ENCODE measurements at regions not wholly inside any gene's neighbourhood (a gene's known extent, or its start where the extent isn't known, plus 50 kb on each side); places are given as distances from the start of the nearest gene placed in this dataset.

DNA sequence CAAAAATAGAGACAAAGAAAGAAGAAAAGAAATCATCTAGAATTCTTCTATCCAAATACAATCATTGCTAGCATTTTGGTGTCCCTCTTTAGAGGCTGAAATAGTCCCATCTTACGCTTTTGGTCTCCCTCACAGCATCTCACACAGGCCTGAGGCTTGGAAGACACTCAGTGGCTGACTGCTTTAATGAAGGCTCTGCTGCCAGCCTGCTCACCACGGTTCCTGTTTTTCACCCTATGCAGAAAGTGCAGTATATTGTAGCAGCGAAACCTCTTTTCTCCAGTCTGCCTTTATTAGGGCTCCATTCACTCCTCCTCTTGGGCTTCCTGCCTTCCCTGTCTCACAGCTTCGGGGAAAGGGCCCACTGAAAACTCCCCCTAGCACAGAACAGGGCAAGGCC is 102.2 kb downstream of the JCAD start:
- no TSS peak for BruUV-seq (replicated peaks)
- Histone ChIP-seq H3K27me3 (replicated peaks; ENCODE audit: control insufficient read depth, insufficient read depth, low read length) (no peaks in the 10 kb centered on the region), H3K4me1 (peaks cover 7% of the 10 kb centered on the region), H3K36me3 (ENCODE audit: control insufficient read depth, insufficient read depth, low read length) (no peaks in the 10 kb centered on the region), H3K9me3 (0 out of 2 replicates have a peak, but pooled peaks cover 4% of the 10 kb centered on the region), H3K4me3 (ENCODE audit: low read depth, low read length) (no peak overlapping the region)
- no peak overlapping the region for H3K27ac Mint-ChIP-seq (ENCODE audit: unreplicated experiment)
- H3K9me3 Mint-ChIP-seq (ENCODE audit: unreplicated experiment) = peaks cover 10% of the 10 kb centered on the region
- H3K36me3 Mint-ChIP-seq (ENCODE audit: insufficient read depth, unreplicated experiment) = no peaks in the 10 kb centered on the region
- TF ChIP-seq, protein P1, sequence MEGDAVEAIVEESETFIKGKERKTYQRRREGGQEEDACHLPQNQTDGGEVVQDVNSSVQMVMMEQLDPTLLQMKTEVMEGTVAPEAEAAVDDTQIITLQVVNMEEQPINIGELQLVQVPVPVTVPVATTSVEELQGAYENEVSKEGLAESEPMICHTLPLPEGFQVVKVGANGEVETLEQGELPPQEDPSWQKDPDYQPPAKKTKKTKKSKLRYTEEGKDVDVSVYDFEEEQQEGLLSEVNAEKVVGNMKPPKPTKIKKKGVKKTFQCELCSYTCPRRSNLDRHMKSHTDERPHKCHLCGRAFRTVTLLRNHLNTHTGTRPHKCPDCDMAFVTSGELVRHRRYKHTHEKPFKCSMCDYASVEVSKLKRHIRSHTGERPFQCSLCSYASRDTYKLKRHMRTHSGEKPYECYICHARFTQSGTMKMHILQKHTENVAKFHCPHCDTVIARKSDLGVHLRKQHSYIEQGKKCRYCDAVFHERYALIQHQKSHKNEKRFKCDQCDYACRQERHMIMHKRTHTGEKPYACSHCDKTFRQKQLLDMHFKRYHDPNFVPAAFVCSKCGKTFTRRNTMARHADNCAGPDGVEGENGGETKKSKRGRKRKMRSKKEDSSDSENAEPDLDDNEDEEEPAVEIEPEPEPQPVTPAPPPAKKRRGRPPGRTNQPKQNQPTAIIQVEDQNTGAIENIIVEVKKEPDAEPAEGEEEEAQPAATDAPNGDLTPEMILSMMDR (IDR thresholded peaks at IDR 0.05; ENCODE audit: insufficient read depth in 1 of 2, low read depth in 1 of 2, low read length in 1 of 2, severe bottlenecking in 1 of 2, unreplicated experiment in 1 of 2) = no peak
- intact Hi-C loops (cut with micrococcal nuclease; ENCODE audit: unreplicated experiment) = no loop called here
- H3K4me3 Mint-ChIP-seq (ENCODE audit: unreplicated experiment) = no peak overlapping the region
- no peak for DNase-seq
- ChIA-PET CTCF (no interaction called here), POLR2A (no interaction called here)
- H3K4me1 Mint-ChIP-seq (ENCODE audit: low read depth, unreplicated experiment) = peaks cover 20% of the 10 kb centered on the region
- H3K27me3 Mint-ChIP-seq (ENCODE audit: insufficient read depth, unreplicated experiment) = no peaks in the 10 kb centered on the region

DNA sequence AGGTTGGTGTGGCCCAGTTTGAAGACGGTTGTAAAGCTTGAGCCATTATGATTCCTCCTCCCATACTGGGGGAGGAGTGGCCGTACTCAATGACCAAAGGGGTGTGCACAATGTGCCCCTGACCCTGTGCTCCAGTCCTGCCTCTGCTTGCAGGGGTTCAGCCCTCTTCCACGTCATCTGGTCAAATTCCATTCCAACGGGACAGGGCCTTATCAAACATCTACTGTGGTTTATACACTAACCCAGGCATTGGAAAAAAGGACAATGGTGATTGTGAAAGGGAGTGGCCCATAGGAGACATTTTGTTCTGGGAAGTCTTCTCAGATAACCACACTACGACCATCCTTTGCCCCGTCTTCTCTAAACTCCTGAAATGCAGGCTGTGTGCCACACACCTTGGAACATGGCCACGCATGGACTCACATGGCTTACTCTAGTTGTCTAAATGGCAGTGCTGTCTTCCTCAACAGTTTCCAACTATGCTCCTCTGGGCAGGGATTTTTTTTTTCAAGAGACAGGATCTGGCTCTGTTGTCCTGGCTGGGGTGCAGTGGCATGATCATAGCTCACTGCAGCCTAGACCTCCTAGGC is 103.0 kb downstream of the JCAD start:
- Histone ChIP-seq H3K27me3 (replicated peaks; ENCODE audit: control insufficient read depth, insufficient read depth, low read length) (no peaks in the 10 kb centered on the region), H3K9me3 (0 out of 2 replicates have a peak, but pooled peaks cover 4% of the 10 kb centered on the region), H3K4me3 (ENCODE audit: low read depth, low read length) (no peak overlapping the region), H3K4me1 (peaks cover 7% of the 10 kb centered on the region), H3K36me3 (ENCODE audit: control insufficient read depth, insufficient read depth, low read length) (no peaks in the 10 kb centered on the region)
- H3K27me3 Mint-ChIP-seq (ENCODE audit: insufficient read depth, unreplicated experiment) = no peaks in the 10 kb centered on the region
- TF ChIP-seq, protein P1 (IDR thresholded peaks at IDR 0.05; ENCODE audit: insufficient read depth in 1 of 2, low read depth in 1 of 2, low read length in 1 of 2, severe bottlenecking in 1 of 2, unreplicated experiment in 1 of 2) = no peak
- intact Hi-C loops (cut with micrococcal nuclease; ENCODE audit: unreplicated experiment) = no loop called here
- ChIA-PET CTCF (no interaction called here), POLR2A (no interaction called here)
- H3K4me1 Mint-ChIP-seq (ENCODE audit: low read depth, unreplicated experiment) = peaks cover 20% of the 10 kb centered on the region
- BruUV-seq (replicated peaks) = no TSS peak
- H3K27ac Mint-ChIP-seq (ENCODE audit: unreplicated experiment) = no peak overlapping the region
- H3K36me3 Mint-ChIP-seq (ENCODE audit: insufficient read depth, unreplicated experiment) = no peaks in the 10 kb centered on the region
- no peak for DNase-seq
- no peak overlapping the region for H3K4me3 Mint-ChIP-seq (ENCODE audit: unreplicated experiment)
- H3K9me3 Mint-ChIP-seq (ENCODE audit: unreplicated experiment) = peaks cover 10% of the 10 kb centered on the region

DNA sequence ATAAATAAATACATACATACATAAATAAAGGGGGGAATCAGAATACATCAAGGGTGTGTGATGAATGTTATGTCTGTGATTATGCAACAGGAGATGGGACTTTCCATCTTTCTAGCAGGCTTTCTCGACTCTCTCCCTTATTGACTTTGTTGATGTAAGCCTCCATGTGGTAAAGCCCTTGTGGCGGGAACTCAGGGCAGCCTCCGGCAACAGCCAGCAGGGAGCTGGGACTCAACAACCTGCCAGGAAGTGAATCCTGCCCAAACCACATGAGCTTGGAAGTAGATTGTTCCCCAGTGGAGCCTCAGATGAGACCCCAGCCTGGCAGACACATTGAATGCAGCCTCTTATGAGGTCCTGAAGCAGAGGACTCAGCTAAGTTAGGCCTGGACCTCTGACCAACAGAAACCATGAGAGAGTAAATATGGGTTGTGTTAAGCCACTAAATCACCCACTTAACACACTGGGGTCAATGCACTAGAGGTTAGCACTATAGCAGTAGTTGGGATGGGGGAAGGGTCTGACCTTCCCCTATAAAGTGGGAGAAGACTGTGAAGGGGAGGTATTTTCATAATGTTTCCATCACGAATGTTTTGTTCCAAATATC is 104.0 kb downstream of the JCAD start:
- 0 out of 2 replicates have a peak, but pooled peaks cover 4% of the 10 kb centered on the region for H3K9me3 ChIP-seq
- no peaks in the 10 kb centered on the region for H3K36me3 Mint-ChIP-seq (ENCODE audit: insufficient read depth, unreplicated experiment)
- BruUV-seq (replicated peaks) = no TSS peak
- peaks cover 20% of the 10 kb centered on the region for H3K4me1 Mint-ChIP-seq (ENCODE audit: low read depth, unreplicated experiment)
- H3K27ac Mint-ChIP-seq (ENCODE audit: unreplicated experiment) = no peak overlapping the region
- H3K4me3 ChIP-seq (ENCODE audit: low read depth, low read length) = no peak overlapping the region
- ChIA-PET POLR2A (no interaction called here), CTCF (no interaction called here)
- intact Hi-C loops (cut with micrococcal nuclease; ENCODE audit: unreplicated experiment) = no loop called here
- H3K27me3 Mint-ChIP-seq (ENCODE audit: insufficient read depth, unreplicated experiment) = no peaks in the 10 kb centered on the region
- TF ChIP-seq, protein P1 (IDR thresholded peaks at IDR 0.05; ENCODE audit: insufficient read depth in 1 of 2, low read depth in 1 of 2, low read length in 1 of 2, severe bottlenecking in 1 of 2, unreplicated experiment in 1 of 2) = no peak
- H3K27me3 ChIP-seq (replicated peaks; ENCODE audit: control insufficient read depth, insufficient read depth, low read length) = no peaks in the 10 kb centered on the region
- H3K9me3 Mint-ChIP-seq (ENCODE audit: unreplicated experiment) = peaks cover 10% of the 10 kb centered on the region
- H3K4me1 ChIP-seq = peaks cover 7% of the 10 kb centered on the region
- H3K4me3 Mint-ChIP-seq (ENCODE audit: unreplicated experiment) = no peak overlapping the region
- no peaks in the 10 kb centered on the region for H3K36me3 ChIP-seq (ENCODE audit: control insufficient read depth, insufficient read depth, low read length)
- DNase-seq = no peak

All from Caco-2 (cell line).